ENCODE measurements at regions not wholly inside any gene's neighbourhood (a gene's known extent, or its start where the extent isn't known, plus 50 kb on each side); places are given as distances from the start of the nearest gene placed in this dataset.

DNA sequence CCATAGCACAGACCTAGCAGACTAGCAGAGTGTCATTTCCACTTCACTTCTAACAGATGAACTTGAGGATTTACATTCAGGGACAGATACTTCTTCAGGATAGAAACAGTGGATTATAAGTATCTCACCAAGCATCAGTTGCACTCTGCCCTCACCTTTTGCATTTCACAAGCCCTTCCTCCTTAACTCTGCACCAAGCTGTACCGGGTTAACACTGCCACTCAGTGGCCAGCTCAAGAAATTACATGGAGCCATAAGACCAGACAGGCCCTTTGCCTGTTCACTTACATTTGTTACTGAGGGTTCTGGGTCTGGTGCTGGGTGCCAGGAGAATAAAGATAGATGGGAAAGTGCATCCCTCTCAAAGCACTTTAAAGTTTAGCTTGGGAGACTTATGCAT is 309.8 kb downstream of the SHANK2 start:
- no peak overlapping the region for H3K9ac ChIP-seq
- H3K4me1 ChIP-seq (ENCODE audit: insufficient read depth): no peaks in the 10 kb centered on the region
- TF ChIP-seq EZH2 (IDR thresholded peaks at IDR 0.05; ENCODE audit: insufficient read depth, poor library complexity, severe bottlenecking) (no peak), EZH2phosphoT487 (IDR thresholded peaks at IDR 0.05; ENCODE audit: insufficient read depth, low read depth) (no peak)
- H3K4me3 ChIP-seq: no peak overlapping the region
- H3K9me2 ChIP-seq (ENCODE audit: insufficient read depth): no peaks in the 10 kb centered on the region
- no peak overlapping the region for H3K4me2 ChIP-seq (ENCODE audit: unreplicated experiment)
- in situ Hi-C loops (cut with MboI): no loop called here
- no peaks in the 10 kb centered on the region for H3K9me3 ChIP-seq (ENCODE audit: low read depth)
- H3K27me3 ChIP-seq (replicated peaks; ENCODE audit: insufficient read depth): no peaks in the 10 kb centered on the region
- no peak overlapping the region for H3K27ac ChIP-seq
- H3K79me2 ChIP-seq (ENCODE audit: insufficient read depth): no peaks in the 10 kb centered on the region
- no peak overlapping the region for H2AFZ ChIP-seq
- no peaks in the 10 kb centered on the region for H3K36me3 ChIP-seq (ENCODE audit: low read depth)
- 41 to 58% methylated on average over 1 of the region's 1 CpG for WGBS, 2 experiments (ENCODE audit: low coverage in 1 of 2, low lambda C conversion rate in 2 of 2, missing lambda C conversion rate in 2 of 2)
- DNase-seq: no peak
- no peaks in the 10 kb centered on the region for H3F3A ChIP-seq (ENCODE audit: insufficient read depth)
- H4K20me1 ChIP-seq (ENCODE audit: insufficient read depth): no peaks in the 10 kb centered on the region

DNA sequence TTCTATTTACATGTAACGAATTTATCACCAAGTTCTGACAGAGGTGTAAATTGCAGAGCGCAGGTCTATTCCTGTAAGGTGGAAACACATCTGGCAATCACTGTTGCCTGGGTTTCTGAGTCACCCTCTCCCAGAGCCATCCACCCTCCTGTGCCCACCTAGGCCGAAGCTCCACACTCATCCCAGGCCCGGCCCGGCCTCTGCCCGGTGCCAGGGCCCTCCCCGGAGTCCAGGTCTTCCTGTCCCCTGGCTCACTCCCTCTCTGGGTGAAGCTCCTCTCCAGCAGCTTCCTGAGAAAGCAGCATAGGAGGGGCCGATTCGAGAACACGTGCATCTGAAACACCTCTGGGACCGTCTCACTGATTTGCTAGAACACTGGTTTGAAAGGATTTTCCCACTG is 308.2 kb downstream of the SHANK2 start:
- Histone ChIP-seq H3K9me3 (ENCODE audit: low read depth) (no peaks in the 10 kb centered on the region), H3K27ac (no peak overlapping the region), H3K36me3 (ENCODE audit: low read depth) (no peaks in the 10 kb centered on the region), H3K9ac (no peak overlapping the region), H3F3A (ENCODE audit: insufficient read depth) (no peaks in the 10 kb centered on the region), H3K4me2 (ENCODE audit: unreplicated experiment) (no peak overlapping the region), H3K27me3 (replicated peaks; ENCODE audit: insufficient read depth) (no peaks in the 10 kb centered on the region), H3K79me2 (ENCODE audit: insufficient read depth) (no peaks in the 10 kb centered on the region), H3K4me3 (no peak overlapping the region), H3K9me2 (ENCODE audit: insufficient read depth) (no peaks in the 10 kb centered on the region), H2AFZ (no peak overlapping the region), H4K20me1 (ENCODE audit: insufficient read depth) (no peaks in the 10 kb centered on the region), H3K4me1 (ENCODE audit: insufficient read depth) (no peaks in the 10 kb centered on the region)
- WGBS, 2 experiments (ENCODE audit: low coverage in 1 of 2, low lambda C conversion rate in 2 of 2, missing lambda C conversion rate in 2 of 2): 43% methylated on average over 11 of the region's 11 CpGs
- in situ Hi-C loops (cut with MboI): no loop called here
- DNase-seq: no peak
- no peak for TF ChIP-seq EZH2phosphoT487 (IDR thresholded peaks at IDR 0.05; ENCODE audit: insufficient read depth, low read depth)
- no peak for TF ChIP-seq EZH2 (IDR thresholded peaks at IDR 0.05; ENCODE audit: insufficient read depth, poor library complexity, severe bottlenecking)

DNA sequence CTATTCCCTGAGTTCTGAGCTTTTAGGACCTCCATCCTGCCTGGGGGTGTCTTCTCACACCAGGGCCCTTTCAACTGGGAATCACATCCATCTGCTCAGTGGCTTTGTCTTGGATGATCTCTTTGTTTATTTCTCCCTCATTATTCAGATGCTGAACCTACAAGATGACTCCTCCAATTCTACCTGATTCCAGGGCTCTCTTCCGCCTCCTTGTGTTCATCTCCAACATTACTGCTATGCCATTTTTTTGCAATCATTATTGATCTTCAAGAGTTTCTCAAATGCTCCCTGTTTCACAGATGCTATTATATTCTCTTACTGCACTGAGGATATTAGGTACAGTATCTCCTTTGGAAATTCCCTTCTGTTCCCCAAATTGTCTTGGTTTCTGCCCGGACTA is 307.7 kb downstream of the SHANK2 start:
- no peak overlapping the region for H3K27ac ChIP-seq
- H3F3A ChIP-seq (ENCODE audit: insufficient read depth): no peaks in the 10 kb centered on the region
- no peak overlapping the region for H3K4me2 ChIP-seq (ENCODE audit: unreplicated experiment)
- H3K27me3 ChIP-seq (replicated peaks; ENCODE audit: insufficient read depth): no peaks in the 10 kb centered on the region
- no peaks in the 10 kb centered on the region for H3K9me3 ChIP-seq (ENCODE audit: low read depth)
- no peaks in the 10 kb centered on the region for H4K20me1 ChIP-seq (ENCODE audit: insufficient read depth)
- WGBS, 2 experiments (ENCODE audit: low coverage in 1 of 2, low lambda C conversion rate in 2 of 2, missing lambda C conversion rate in 2 of 2): 34 to 36% methylated on average over 2 of the region's 2 CpGs
- no peaks in the 10 kb centered on the region for H3K9me2 ChIP-seq (ENCODE audit: insufficient read depth)
- no peaks in the 10 kb centered on the region for H3K4me1 ChIP-seq (ENCODE audit: insufficient read depth)
- H3K79me2 ChIP-seq (ENCODE audit: insufficient read depth): no peaks in the 10 kb centered on the region
- TF ChIP-seq EZH2phosphoT487 (IDR thresholded peaks at IDR 0.05; ENCODE audit: insufficient read depth, low read depth) (no peak), EZH2 (IDR thresholded peaks at IDR 0.05; ENCODE audit: insufficient read depth, poor library complexity, severe bottlenecking) (no peak)
- in situ Hi-C loops (cut with MboI): no loop called here
- H3K4me3 ChIP-seq: no peak overlapping the region
- no peak overlapping the region for H2AFZ ChIP-seq
- H3K36me3 ChIP-seq (ENCODE audit: low read depth): no peaks in the 10 kb centered on the region
- no peak overlapping the region for H3K9ac ChIP-seq
- DNase-seq: no peak

DNA sequence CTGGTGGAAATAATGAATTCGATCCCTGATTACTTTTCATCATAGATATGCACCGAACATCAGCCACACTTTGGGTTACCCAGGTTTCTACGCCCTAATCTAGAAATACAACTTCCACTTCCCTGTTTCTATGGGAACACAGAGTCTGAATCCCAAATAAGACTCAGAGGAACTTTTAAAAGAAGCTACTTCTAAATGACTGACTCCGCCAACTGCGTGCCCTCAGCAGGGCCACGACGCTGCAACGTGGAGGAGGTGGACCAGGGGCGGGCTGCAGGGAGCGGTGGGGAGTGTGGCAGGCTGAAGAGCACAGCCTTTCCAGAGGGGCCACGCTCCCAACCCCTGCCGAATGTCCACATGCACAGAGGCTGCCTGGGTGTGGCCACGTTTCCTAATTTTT is 304.0 kb downstream of the SHANK2 start:
- TF ChIP-seq EZH2 (IDR thresholded peaks at IDR 0.05; ENCODE audit: insufficient read depth, poor library complexity, severe bottlenecking) (no peak), EZH2phosphoT487 (IDR thresholded peaks at IDR 0.05; ENCODE audit: insufficient read depth, low read depth) (no peak)
- in situ Hi-C loops (cut with MboI): no loop called here
- no peaks in the 10 kb centered on the region for H3K4me1 ChIP-seq (ENCODE audit: insufficient read depth)

More for the DNA sequence above, 304.0 kb downstream of the SHANK2 start:
- Histone ChIP-seq H3K79me2 (ENCODE audit: insufficient read depth) (no peaks in the 10 kb centered on the region), H3K27me3 (replicated peaks; ENCODE audit: insufficient read depth) (no peaks in the 10 kb centered on the region), H2AFZ (no peak overlapping the region), H3K4me2 (ENCODE audit: unreplicated experiment) (no peak overlapping the region), H3K27ac (no peak overlapping the region), H4K20me1 (ENCODE audit: insufficient read depth) (no peaks in the 10 kb centered on the region), H3K9me3 (ENCODE audit: low read depth) (no peaks in the 10 kb centered on the region), H3K9me2 (ENCODE audit: insufficient read depth) (no peaks in the 10 kb centered on the region), H3K9ac (no peak overlapping the region), H3K4me3 (no peak overlapping the region), H3F3A (ENCODE audit: insufficient read depth) (no peaks in the 10 kb centered on the region), H3K36me3 (ENCODE audit: low read depth) (no peaks in the 10 kb centered on the region)
- no peak for DNase-seq
- WGBS, 2 experiments (ENCODE audit: low coverage in 1 of 2, low lambda C conversion rate in 2 of 2, missing lambda C conversion rate in 2 of 2): 43 to 47% methylated on average over 13 of the region's 13 CpGs

All from GM23248 (cell line).